SU-DHL-6 (cell line): ENCODE measurements at regions not wholly inside any gene's neighbourhood (a gene's known extent, or its start where the extent isn't known, plus 50 kb on each side); places are given as distances from the start of the nearest gene placed in this dataset.

Experiments
- CTCF ChIP-seq: fragments of 200-600 bp; sonication (generic); IDR thresholded peaks from one replicate; pipeline ENCODE4 v1.5.1; 2017; ENCODE audit warnings: antibody characterized with exemption, mild to moderate bottlenecking, low read length, moderate library complexity; ENCODE audit not compliant: insufficient read depth, poor library complexity, severe bottlenecking
- EZH2phosphoT487 ChIP-seq: fragments of 200-600 bp; sonication (generic), shearing (Covaris generic); conservative IDR thresholded peaks from 2 replicates; pipeline ENCODE4 v1.6.1; 2018; ENCODE audit warnings: mild to moderate bottlenecking, antibody characterized with exemption, low read length, moderate library complexity, mixed read lengths

GRCh38 chr12:116629480-116629879 lies 70.3 kb downstream of the MAP1LC3B2 start:
- TF ChIP-seq CTCF: no peak
- TF ChIP-seq EZH2phosphoT487: no peak
